Lung (tissue), 11 donors: ENCODE measurements at regions not wholly inside any gene's neighbourhood (a gene's known extent, or its start where the extent isn't known, plus 50 kb on each side); places are given as distances from the start of the nearest gene placed in this dataset.
A peak's percentile ranks its signal among the peaks of the same experiment; 100 is the strongest.

ENCODE experiments used
- ATAC-seq: fragments of 200-7000 bp; cut with Tn5 transposase; one replicate; pipeline ENCODE4 v1.9.1; 2020; ENCODE audit warnings: moderate number of reproducible peaks; ENCODE audit not compliant: insufficient read depth, low FRiP score
- DNase-seq, 3 donors: peaks; one replicate each; pipeline ENCODE4 v3.0.0-alpha.2; 2013 to 2017
- H3K27ac ChIP-seq, 2 donors: one replicate each; pipeline ENCODE4 v1.5.1; 2013; ENCODE audit warnings: mild to moderate bottlenecking in 2 of 2, moderate library complexity in 2 of 2, control low read depth in 1 of 2, inconsistent platforms in 1 of 2, low read depth in 1 of 2, low read length in 1 of 2
- H3K27me3 ChIP-seq, 3 donors: one replicate each; pipeline ENCODE4 v1.5.1; 2013; ENCODE audit warnings: low read length in 2 of 3; ENCODE audit not compliant: control insufficient read depth in 3 of 3, insufficient read depth in 3 of 3
- H3K36me3 ChIP-seq, 4 donors: one replicate each; pipeline ENCODE4 v1.5.1; 2013; ENCODE audit warnings: low read length in 4 of 4, mild to moderate bottlenecking in 1 of 4, moderate library complexity in 1 of 4; ENCODE audit not compliant: control insufficient read depth in 4 of 4, insufficient read depth in 4 of 4
- H3K4me1 ChIP-seq, 5 donors: one replicate each; pipeline ENCODE4 v1.5.1; 2013; ENCODE audit warnings: low read length in 5 of 5, mild to moderate bottlenecking in 2 of 5, moderate library complexity in 1 of 5; ENCODE audit not compliant: control insufficient read depth in 5 of 5, insufficient read depth in 5 of 5
- H3K4me3 ChIP-seq: one replicate; pipeline ENCODE4 v1.5.1; 2013; ENCODE audit warnings: mild to moderate bottlenecking, control low read depth, moderate library complexity
- H3K9ac ChIP-seq, 2 donors: one replicate each; pipeline ENCODE4 v1.5.1; 2013; ENCODE audit warnings: low read length in 2 of 2, control low read depth in 1 of 2; ENCODE audit not compliant: insufficient read depth in 1 of 2
- H3K9me3 ChIP-seq, 4 donors: one replicate each; pipeline ENCODE4 v1.5.1; 2013; ENCODE audit warnings: low read length in 3 of 4, mild to moderate bottlenecking in 1 of 4, moderate library complexity in 1 of 4; ENCODE audit not compliant: control insufficient read depth in 4 of 4, insufficient read depth in 3 of 4
- WGBS, 2 donors: extraction: QIAGEN DNeasy Blood & Tissue Kit; methylation state at CpG; one replicate each; pipeline ENCODE4 v1.1.7; 2013; 5-methylcytosine and 5-hydroxymethylcytosine counted together
- TF ChIP-seq, protein P1 (sequence below): IDR thresholded peaks from 2 replicates; pipeline ENCODE4 v1.5.1; 2012; ENCODE audit warnings: mild to moderate bottlenecking; ENCODE audit errors: control extremely low read depth, extremely low read depth
- donor health status: control.
- donor health status: control.
- donor health status: Bipolar disorder and iron deficiency.
- donor health status: healthy.
- donor health status: DM: yes; HTN: yes; CAD: no.

DNA sequence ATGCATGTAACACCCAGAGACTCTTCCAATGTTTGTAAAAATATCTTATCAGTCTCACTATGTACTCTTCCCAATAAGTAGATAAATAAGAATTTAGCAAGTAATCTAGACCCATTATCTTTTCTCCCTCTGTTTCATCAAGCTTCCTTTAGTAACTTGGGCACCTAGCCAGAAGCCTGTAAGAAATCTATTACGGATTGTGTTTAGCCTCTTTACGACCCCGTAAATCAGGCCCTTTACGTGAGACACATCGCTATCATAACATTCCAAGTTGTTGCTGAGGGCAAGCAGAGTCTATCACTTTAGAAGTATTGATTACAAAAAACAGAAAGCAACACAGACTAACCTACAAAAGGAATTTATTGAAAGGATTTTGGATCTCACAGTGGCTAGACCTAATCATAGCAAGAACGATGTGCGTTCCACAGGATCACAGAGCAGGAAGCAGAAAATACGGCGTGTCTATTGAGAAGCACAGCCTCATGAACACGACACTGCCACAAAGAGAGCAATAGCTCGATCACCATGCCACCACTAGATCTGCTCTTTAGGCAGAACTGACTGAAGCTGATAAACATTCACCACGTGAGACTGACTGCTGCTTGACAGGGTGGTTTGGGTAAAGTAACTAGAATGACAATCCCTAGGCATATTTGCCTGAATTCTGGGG lies 922.1 kb downstream of the AMY1C start:
- H3K4me1 ChIP-seq: no peaks in the 10 kb centered on the region
- TF ChIP-seq, protein P1, sequence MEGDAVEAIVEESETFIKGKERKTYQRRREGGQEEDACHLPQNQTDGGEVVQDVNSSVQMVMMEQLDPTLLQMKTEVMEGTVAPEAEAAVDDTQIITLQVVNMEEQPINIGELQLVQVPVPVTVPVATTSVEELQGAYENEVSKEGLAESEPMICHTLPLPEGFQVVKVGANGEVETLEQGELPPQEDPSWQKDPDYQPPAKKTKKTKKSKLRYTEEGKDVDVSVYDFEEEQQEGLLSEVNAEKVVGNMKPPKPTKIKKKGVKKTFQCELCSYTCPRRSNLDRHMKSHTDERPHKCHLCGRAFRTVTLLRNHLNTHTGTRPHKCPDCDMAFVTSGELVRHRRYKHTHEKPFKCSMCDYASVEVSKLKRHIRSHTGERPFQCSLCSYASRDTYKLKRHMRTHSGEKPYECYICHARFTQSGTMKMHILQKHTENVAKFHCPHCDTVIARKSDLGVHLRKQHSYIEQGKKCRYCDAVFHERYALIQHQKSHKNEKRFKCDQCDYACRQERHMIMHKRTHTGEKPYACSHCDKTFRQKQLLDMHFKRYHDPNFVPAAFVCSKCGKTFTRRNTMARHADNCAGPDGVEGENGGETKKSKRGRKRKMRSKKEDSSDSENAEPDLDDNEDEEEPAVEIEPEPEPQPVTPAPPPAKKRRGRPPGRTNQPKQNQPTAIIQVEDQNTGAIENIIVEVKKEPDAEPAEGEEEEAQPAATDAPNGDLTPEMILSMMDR: no peak
- H3K27me3 ChIP-seq: no peaks in the 10 kb centered on the region
- no peaks in the 10 kb centered on the region for H3K9me3 ChIP-seq
- WGBS, 2 donors: 54 to 66% methylated on average over 12 of the region's 12 CpGs
- H3K4me3 ChIP-seq: no peak overlapping the region
- DNase-seq: peak; percentile 11 to 37 (median 31)
- no peak overlapping the region for H3K9ac ChIP-seq
- ATAC-seq: no peak
- H3K27ac ChIP-seq: no peak overlapping the region
- no peaks in the 10 kb centered on the region for H3K36me3 ChIP-seq

DNA sequence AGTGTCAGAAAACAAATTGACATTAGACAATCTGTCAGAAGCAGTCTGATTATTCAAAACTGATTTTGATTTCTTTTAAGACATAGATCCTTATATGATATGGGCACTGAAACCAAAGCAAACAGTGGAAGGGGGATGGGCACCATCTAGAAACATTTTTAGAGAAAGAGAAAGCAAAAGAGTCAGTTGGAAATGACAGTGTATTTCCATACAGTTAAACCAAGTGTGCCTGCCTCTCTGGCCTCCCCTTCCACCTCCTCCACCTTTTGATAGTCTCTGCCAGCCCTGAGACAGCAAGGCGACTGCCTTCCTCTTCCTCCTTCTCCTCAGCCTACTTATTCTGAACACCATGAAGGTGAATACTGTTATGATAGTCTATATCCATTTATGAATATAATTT lies 949.7 kb downstream of the AMY1C start:
- H3K9ac ChIP-seq: no peak overlapping the region
- H3K9me3 ChIP-seq: no peaks in the 10 kb centered on the region
- no peak overlapping the region for H3K27ac ChIP-seq
- no peaks in the 10 kb centered on the region for H3K4me1 ChIP-seq
- DNase-seq (no peak), ATAC-seq (no peak)
- H3K36me3 ChIP-seq: no peaks in the 10 kb centered on the region
- no peaks in the 10 kb centered on the region for H3K27me3 ChIP-seq
- 78 to 87% methylated on average over 1 of the region's 1 CpG for WGBS, 2 donors
- TF ChIP-seq, protein P1: no peak
- no peak overlapping the region for H3K4me3 ChIP-seq

DNA sequence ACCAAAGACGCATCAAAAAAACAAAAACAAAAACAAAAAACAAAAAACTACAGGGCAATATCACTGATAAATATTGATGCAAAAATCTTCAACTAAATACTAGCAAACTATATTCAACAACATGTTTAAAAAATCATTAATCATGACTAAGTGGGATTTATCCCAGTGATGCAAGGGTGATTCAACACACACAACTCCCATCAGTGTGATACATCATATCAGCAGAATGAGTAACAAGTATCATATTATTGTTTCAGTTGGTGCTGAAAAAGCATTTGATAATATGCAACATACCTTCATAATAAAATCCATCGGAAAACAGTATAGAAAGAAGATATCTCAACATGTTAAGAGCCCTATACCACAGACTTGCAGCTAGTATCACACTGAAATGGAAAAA lies 953.0 kb downstream of the AMY1C start:
- no peaks in the 10 kb centered on the region for H3K9me3 ChIP-seq
- H3K27ac ChIP-seq: no peak overlapping the region
- WGBS, 2 donors: 90 to 93% methylated on average over 2 of the region's 2 CpGs
- H3K4me1 ChIP-seq: no peaks in the 10 kb centered on the region
- ATAC-seq: no peak
- no peak overlapping the region for H3K9ac ChIP-seq
- H3K4me3 ChIP-seq: no peak overlapping the region
- no peaks in the 10 kb centered on the region for H3K27me3 ChIP-seq
- TF ChIP-seq, protein P1: no peak
- no peaks in the 10 kb centered on the region for H3K36me3 ChIP-seq
- no peak for DNase-seq

DNA sequence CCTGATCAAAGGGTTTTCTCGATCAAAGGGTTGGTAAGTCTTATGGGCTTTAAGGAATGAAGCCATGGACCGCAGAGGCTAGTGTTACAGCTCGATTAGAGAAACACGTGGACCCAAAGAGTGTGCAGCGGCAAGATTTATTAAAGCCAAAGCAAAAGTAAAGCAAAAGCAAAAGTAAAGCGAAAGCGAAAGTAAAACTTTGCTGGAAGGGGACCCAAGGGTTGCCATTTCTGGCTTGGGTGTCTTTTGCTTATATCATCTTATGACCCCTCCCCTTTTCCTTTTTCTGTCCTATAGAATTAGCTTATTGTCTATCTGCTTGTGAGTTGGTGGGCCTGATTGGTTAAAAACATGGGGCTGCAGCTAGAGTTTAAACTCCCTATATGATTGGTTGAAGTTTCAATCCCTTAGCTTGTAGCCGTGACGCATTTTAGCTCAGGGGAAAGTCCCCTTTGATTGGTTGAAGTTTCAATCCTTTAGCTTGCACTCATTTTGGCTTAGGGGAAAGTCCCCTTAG lies 957.0 kb downstream of the AMY1C start:
- H3K27me3 ChIP-seq: no peaks in the 10 kb centered on the region
- no peak overlapping the region for H3K9ac ChIP-seq
- no peak for ATAC-seq
- 90 to 96% methylated on average over 9 of the region's 9 CpGs for WGBS, 2 donors
- H3K9me3 ChIP-seq: no peaks in the 10 kb centered on the region
- no peak overlapping the region for H3K4me3 ChIP-seq
- no peaks in the 10 kb centered on the region for H3K36me3 ChIP-seq
- peak in 2 of 3 donors; percentile 4 to 5 for DNase-seq
- TF ChIP-seq, protein P1: no peak
- H3K27ac ChIP-seq: no peak overlapping the region
- H3K4me1 ChIP-seq: no peaks in the 10 kb centered on the region
